ENCODE measurements at regions not wholly inside any gene's neighbourhood (a gene's known extent, or its start where the extent isn't known, plus 50 kb on each side); places are given as distances from the start of the nearest gene placed in this dataset.

DNA sequence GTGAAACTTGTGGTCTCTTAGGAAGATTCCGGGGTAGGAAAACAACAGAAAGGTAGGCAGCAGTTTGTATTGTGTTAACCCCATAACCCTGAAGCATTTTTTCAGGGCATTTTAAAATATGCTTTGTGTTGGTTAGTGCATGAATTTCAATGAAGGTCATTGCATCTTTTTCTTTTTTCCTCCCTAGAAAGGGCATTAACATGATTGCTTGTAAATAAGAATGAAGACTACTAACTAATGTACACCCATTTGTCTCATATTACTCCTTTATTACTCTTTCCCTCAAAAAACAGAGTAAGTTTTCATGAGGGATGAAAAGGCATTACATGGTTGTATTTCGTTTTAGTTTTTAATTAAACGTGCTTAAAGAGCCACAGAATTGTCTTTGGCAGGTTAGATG, 141.4 kb downstream of the OGFRL1 start:
- no peak for DNase-seq (ENCODE audit: low read depth)

- DNase-seq (ENCODE audit: low read depth): no peak
Measured at GRCh38 chr6:71433441-71433840, 144.8 kb downstream of the OGFRL1 start.

GRCh38 chr6:71444222-71444621, 155.6 kb downstream of the OGFRL1 start:
- DNase-seq (ENCODE audit: low read depth): no peak

- DNase-seq (ENCODE audit: low read depth): no peak
Measured at GRCh38 chr6:71446057-71446456, 157.4 kb downstream of the OGFRL1 start.

DNA sequence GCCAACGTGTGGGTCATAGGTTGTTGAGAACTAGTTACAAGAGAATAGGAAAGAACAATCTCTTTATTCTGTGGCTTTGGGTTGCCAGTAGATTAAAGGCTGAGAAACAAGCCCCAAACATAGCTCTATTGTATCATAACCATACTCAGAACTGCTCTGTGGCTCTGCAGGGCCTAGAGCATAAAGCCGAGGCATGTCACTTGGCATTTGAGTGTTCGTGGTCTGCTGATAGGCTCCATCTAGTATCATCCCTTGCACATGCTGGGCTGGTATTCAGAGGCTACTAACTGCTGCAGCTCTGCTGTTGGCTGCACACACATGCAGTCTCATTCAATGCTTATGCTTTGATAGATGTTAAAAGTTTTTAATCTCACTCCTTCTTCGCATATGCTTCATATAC, 157.9 kb downstream of the OGFRL1 start:
- DNase-seq (ENCODE audit: low read depth): no peak

- DNase-seq (ENCODE audit: low read depth): no peak
Measured at GRCh38 chr6:71452697-71453370, 164.2 kb downstream of the OGFRL1 start.

DNA sequence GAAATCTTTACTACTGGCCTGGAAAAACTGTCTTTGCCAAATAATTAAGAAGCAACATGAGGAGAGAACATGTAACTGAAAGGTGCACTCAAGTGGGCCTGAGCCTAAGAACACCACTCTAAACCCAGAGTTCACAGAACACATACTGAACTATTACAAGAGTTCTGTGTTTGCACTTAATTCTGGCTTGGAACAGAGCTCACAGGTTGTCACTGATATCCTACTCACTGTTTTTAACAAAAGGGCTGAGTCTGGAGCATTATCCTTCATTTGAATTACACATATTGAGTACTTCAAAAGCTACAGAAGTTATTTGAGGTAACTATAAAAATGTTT, 164.7 kb downstream of the OGFRL1 start:
- no peak for DNase-seq (ENCODE audit: low read depth)

GRCh38 chr6:71454056-71454455, 165.4 kb downstream of the OGFRL1 start:
- no peak for DNase-seq (ENCODE audit: low read depth)

DNA sequence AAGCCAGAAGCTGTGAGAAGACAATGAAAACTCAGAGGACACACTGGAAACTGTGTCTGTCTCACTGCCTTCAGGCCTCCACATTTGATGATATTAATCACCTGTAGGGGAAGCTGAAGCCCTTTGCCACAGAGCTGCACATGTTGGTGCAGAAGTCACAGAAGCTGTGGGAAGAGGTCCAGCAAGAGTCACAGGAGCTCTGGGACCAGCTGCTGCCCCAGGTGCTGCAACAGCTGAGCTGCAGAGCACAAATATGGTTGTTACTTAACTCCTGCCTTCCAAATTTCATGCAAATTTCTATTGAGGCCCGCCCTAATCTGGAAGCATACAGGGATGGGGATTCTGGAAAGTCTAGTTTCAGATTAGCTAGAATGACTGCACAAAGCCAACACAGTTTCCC, 169.3 kb downstream of the OGFRL1 start:
- DNase-seq (ENCODE audit: low read depth): no peak

GRCh38 chr6:71459162-71459561, 170.6 kb downstream of the OGFRL1 start:
- DNase-seq (ENCODE audit: low read depth): no peak

DNA sequence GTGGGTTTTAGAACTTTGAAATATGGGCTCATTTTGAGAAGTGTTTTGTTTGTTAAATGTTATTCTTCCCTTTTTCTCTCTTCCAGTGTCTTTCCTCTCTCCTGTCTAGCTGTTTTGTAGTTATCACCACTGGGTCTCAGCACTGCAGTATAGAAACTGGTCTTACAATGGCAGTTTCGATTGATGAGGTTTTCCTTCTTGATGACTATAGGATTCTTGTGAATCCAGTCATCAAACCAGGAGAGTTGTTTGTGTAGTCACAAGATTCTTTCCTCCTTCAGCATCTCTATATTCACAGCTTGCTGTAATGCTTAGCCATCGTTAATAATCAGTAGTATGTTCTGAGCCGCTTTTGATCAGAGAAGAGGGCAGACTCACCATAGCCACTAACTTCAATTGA, 172.3 kb downstream of the OGFRL1 start:
- no peak for DNase-seq (ENCODE audit: low read depth)

DNA sequence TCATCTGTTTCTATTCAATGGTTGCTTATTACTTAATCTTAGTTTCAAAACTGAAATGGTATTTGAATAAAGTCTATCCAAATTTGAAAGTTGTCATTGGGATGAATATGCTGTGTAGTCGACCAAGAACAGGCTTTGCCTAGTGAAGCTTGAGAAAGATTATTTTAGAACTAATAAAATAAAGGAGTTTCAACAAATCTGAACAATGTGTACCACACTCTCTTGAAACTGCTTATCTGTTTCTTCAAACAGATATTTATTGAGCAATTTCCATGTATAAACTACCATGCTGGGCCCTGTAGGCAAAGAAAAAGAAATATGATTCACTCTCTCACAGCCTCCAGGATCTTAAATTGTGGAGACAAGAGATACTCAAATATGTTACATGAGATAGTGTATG, 174.4 kb downstream of the OGFRL1 start:
- DNase-seq (ENCODE audit: low read depth): no peak

DNA sequence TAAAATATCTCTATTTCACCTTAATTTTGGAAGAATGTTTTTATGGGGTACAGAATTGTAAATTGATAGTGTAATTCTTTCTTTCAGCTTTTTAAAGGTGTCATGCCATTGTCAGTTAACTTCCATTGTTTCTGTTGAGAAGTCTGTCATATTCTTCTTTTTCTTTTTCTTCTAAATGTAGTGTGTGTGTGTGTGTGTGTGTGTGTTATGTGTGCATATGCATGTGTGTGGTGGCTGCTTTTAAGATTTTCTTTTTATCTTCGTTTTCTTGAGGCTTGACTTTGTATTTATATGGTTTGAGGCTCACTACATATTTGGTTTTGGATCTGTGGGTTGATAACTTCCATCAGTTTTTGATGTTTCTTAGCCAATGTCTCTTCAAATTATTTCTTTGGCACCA, 176.5 kb downstream of the OGFRL1 start:
- no peak for DNase-seq (ENCODE audit: low read depth)

GRCh38 chr6:71466362-71466761, 177.8 kb downstream of the OGFRL1 start:
- no peak for DNase-seq (ENCODE audit: low read depth)

DNA sequence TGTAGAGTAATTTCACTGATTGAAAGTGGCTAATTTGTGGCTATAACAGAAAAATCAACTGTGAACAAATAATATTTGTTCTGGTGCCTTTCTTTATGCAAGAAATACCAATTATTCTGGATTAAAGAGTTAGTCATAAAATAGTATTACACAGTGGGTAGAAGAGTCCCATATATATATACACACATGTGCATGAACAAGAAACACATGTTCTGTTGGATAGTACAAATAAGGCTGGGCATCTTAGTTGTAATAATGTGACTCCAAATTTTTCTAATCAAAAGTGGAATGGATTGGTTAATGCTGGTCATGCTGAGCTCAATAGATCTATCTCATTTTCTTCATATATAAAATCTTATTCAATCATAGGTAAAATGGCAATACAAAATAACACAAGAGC, 179.4 kb downstream of the OGFRL1 start:
- no peak for DNase-seq (ENCODE audit: low read depth)

DNA sequence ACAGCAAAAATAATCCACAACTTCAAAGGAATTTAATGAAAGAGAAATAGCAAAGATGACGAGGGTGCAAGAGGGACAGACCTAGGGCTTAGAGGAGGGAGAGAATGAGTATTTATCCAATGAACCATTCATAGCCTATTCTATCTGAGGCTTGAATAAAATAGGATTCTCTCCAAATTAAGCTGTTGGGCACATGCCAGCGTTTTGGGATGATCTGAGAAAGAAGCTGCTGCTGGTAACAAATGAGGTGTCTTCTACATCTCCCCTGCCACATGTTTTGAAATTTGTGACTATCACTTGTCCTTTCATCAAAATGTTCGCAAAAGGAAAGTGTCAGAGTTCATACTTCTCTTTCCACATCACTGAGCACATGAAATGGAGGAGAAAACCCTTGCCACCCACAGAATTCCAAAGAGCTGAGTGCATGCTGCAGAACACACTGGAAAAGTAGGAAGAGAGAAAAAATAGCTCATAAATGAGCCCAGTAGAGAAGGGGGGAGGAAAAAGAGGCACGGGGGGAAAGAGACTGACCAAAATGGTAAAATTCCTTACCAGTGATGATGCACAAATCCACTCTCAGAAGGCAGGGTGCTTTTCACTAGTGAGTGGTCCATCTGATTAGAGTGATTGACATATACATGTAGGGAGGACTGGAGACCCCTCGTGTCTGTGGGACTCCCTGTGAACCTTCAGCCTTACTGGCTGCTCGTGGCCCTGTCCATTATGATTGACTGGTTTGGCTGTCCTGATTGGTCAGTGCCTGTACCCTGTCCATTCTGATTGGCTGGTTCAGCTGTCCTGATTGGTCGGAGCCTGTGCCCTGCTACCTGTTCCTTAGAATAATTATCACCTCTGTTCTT, 180.5 kb downstream of the OGFRL1 start:
- peak; percentile 35 for DNase-seq (ENCODE audit: low read depth)

DNA sequence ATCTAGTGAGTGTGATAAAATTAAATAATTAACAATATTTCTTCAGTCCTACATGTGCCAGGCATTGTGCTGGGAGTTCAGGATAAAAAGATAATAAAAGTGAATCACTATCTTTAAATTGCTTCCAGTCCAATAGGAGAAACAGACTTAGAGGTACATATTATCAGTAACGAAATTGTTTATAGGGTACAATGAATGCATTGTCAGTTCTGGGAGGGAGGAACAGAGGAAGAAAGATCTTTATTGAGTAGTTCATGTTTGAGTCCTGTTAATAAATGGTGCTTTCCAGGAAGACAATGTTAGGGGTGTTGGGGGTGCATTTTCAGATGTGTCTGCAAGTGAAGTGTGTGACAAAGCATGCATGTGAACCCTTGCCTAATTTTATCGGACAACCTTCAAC, 183.1 kb downstream of the OGFRL1 start:
- no peak for DNase-seq (ENCODE audit: low read depth)

DNA sequence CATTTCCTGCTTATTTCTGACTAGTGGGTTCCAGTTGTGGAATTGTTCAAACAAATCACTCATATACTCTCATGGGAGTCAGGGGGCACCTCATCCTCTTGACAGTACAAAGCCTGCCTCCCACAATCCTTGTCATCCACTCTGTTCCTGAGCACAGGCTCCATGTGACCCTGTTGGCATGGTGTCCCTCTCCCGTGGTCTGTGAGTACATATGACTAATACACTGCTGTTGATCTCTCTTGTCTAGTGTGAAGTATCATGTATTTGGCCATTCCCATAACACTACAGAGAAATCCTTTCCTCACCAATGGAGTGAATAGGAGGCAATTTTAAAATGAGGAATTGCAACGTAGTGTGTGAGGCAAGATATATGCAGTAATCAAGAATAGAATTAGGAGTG, 185.3 kb downstream of the OGFRL1 start:
- peak; percentile 68 for DNase-seq (ENCODE audit: low read depth)

DNA sequence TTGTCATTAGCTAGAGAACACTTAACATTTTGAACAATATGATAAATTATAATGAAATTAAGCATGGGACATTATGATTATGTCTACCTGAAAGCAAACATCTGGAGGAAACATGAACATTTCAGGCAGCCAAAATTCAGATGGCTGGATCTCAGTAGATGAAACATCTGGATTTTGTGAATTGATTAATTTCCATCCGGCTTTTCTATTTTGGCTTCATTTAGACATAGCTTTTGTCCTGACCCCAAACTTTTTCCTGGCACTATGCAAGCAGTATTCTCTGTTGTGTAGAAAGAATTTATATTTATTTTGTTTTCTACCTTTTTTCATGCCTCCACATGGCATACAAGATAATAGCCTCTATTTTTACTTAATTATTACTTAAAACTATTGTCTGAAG, 186.3 kb downstream of the OGFRL1 start:
- no peak for DNase-seq (ENCODE audit: low read depth)

DNA sequence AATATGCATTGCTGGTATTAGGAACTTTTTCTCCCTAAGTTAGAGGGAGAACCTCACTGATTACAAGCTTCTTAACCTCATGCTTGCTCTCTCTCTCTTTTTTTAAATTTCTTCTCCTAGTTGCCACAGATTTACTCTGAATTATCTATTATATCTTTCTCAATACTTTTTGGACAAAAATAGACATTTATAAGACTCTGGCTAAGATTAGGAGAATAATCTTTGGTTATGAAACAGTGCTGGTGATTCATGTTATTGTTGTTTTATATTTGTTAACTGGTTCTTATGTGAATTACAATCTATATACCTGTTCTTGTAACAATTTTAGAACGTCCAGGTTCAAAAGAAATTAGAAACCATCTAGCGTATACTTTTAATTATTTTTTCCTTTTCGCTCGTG, 187.8 kb downstream of the OGFRL1 start:
- DNase-seq (ENCODE audit: low read depth): no peak

DNA sequence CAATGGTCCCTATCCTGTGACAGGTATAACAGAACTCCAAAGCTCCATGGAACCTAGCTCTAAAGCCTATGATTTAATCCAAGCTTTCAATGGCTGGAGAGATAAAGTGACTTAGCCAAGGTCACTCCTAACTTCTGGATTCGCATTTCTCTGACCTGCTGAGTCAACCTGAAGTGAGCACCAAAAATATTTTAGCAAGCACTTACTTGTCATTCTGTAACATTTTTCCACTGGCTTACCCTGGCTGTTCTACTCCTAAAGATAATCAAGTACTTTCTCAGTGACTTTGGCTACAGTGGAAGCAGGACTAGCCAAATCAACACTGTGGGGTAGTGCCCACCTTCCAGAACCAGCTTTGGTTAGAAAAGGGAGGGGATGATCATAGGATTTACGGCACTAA, 188.3 kb downstream of the OGFRL1 start:
- no peak for DNase-seq (ENCODE audit: low read depth)

DNA sequence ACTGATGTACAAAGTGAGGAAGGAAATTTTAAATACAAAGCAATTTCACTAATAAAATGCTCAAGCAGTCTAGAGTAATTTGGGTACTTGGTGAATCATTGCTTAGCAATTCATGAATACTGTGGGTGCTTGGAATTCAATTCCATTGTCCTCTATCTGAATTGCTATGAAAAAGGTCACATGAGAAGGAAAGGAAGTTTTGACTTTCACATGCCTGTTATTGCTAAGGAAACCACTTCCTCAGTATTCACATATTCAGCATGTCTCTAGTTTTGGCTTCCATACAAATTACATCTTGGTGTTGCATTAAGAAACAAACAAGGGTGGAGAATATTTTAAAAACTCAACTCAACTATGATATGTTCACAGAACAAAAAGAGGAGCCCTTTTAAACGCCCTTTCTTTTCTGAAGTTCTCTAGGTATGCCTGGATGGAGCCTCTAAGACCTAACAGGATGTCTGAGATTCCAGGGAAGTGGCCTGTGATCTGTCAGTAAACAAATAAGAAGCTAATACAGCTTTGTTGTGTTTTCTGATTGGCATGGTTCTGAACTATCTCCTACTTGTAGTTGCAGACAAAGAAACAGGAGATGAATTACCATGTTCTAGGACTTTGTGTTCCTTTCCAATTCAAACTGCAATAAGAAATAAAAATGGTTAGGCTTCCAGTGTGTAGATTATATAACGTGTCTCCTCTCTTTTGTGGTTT, 190.4 kb downstream of the OGFRL1 start:
- peak; percentile 78 for DNase-seq (ENCODE audit: low read depth)

DNA sequence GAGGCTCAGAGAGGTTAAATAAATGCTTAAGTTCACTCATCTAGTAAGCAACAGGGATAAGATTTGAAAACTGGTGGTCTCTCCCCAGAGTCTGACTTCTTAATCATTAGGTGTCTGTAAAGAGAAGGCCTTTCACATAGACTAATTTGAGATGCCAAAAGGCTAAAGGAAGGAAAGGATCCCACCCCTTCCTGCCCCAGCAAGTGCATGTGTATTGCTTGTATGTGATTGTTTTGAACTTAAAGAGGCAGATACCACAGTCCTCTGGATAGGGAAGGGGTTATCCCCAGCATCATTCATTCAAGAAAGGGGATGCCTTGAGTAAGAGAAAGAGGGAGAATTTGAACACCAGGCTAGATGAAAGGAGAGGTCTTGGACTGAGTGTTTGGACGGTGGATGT, 192.0 kb downstream of the OGFRL1 start:
- DNase-seq (ENCODE audit: low read depth): no peak

All from fibroblast of the conjunctiva (primary cell).